HCT116 (cell line): ENCODE measurements at regions not wholly inside any gene's neighbourhood (a gene's known extent, or its start where the extent isn't known, plus 50 kb on each side); places are given as distances from the start of the nearest gene placed in this dataset.

Source experiments
- ATAC-seq: fragments of 200-7000 bp; cut with Tn5 transposase; 2 replicates; pipeline ENCODE4 v1.9.1; 2020; ENCODE audit warnings: mild to moderate bottlenecking, moderate library complexity
- BruUV-seq: library from RNA; stranded (reverse); fragments of 400-500 nt; replicated peaks from 2 replicates; lab custom pipeline; 2021; lab: Mats Ljungman, UMichigan
- CTCF ChIA-PET: fragments of 300-600 bp; sonication (Branson Sonifier 250); formaldehyde crosslinking; loops from one replicate; lab custom pipeline; 2021; ENCODE audit warnings: antibody characterized with exemption; lab: Charles Lee
- POLR2A ChIA-PET: fragments of 300-600, 350-600 bp; sonication (Branson Sonifier 250); formaldehyde crosslinking; loops from one replicate; lab custom pipeline; 2021; ENCODE audit warnings: antibody characterized with exemption; lab: Charles Lee
- RAD21 ChIA-PET, 2 experiments: fragments of 300-600 bp; sonication (Branson Sonifier 250); formaldehyde crosslinking; loops; one replicate each; lab custom pipeline; 2023; ENCODE audit warnings: low total read pairs in 2 of 2; ENCODE audit not compliant: uncharacterized antibody in 2 of 2, unreplicated experiment in 2 of 2, low non-redundant PET in 1 of 2; lab: Charles Lee
- DNase-seq: peaks from one replicate; pipeline ENCODE4 v3.0.0-alpha.2; 2010; ENCODE audit warnings: low read depth, low spot score
- H2AFZ ChIP-seq: fragments of 200-600 bp; shearing (Covaris generic), sonication (generic); 2 replicates; pipeline ENCODE4 v1.6.1; 2017; ENCODE audit warnings: low read depth, mixed run types, mixed read lengths, antibody characterized with exemption, low read length; ENCODE audit not compliant: poor library complexity, severe bottlenecking
- H3K27ac ChIP-seq: 2 replicates; pipeline ENCODE4 v1.5.1; 2012; ENCODE audit warnings: low read depth, low read length
- H3K27me3 ChIP-seq: fragments of 200-600 bp; sonication (generic); 2 replicates; pipeline ENCODE4 v1.6.1; 2016; ENCODE audit warnings: mixed run types, low read length, mixed read lengths; ENCODE audit not compliant: insufficient read depth
- H3K36me3 ChIP-seq, 2 experiments: fragments of 200-500 bp in 1 of 2; fragments of 200-600 bp in 1 of 2; sonication (Bioruptor generic) in 1 of 2; sonication (generic) in 1 of 2; 2 replicates each; pipeline versions ENCODE4 v1.5.1 to v1.6.1; 2014 to 2016; ENCODE audit warnings: low read length in 2 of 2, inconsistent platforms in 1 of 2, mixed read lengths in 1 of 2, mixed run types in 1 of 2; ENCODE audit not compliant: insufficient read depth in 2 of 2, control insufficient read depth in 1 of 2
- H3K4me1 ChIP-seq, 2 experiments: fragments of 200-600 bp in 1 of 2; sonication (generic) in 1 of 2; 2 replicates each; pipeline versions ENCODE4 v1.5.1 to v1.6.1; 2012 to 2017; ENCODE audit warnings: low read length in 2 of 2, inconsistent platforms in 1 of 2, mild to moderate bottlenecking in 1 of 2, mixed read lengths in 1 of 2, mixed run types in 1 of 2, moderate library complexity in 1 of 2; ENCODE audit not compliant: insufficient read depth in 2 of 2, control insufficient read depth in 1 of 2
- H3K4me2 ChIP-seq: fragments of 200-600 bp; sonication (generic); 2 replicates; pipeline ENCODE4 v1.6.1; 2017; ENCODE audit warnings: mixed run types, low read length, mixed read lengths
- H3K4me3 ChIP-seq, 2 experiments: fragments of 200-600 bp in 1 of 2; sonication (generic) in 1 of 2; replicated peaks in 1 of 2; 2 replicates each; pipeline ENCODE4 v1.5.1; 2011 to 2016; ENCODE audit warnings: low read length in 2 of 2, control low read depth in 1 of 2, low read depth in 1 of 2, mild to moderate bottlenecking in 1 of 2, mixed read lengths in 1 of 2, mixed run types in 1 of 2
- H3K79me2 ChIP-seq: fragments of 200-600 bp; sonication (generic); 2 replicates; pipeline ENCODE4 v1.6.1; 2017; ENCODE audit warnings: mild to moderate bottlenecking, mixed run types, low read length, moderate library complexity, mixed read lengths; ENCODE audit not compliant: insufficient read depth
- H3K9ac ChIP-seq: fragments of 200-600 bp; sonication (generic); 2 replicates; pipeline ENCODE4 v1.6.1; 2016; ENCODE audit warnings: low read length, mixed read lengths
- H3K9me2 ChIP-seq: fragments of 200-600 bp; sonication (generic), shearing (Covaris generic); 2 replicates; pipeline ENCODE4 v1.6.1; 2017; ENCODE audit warnings: mixed run types, mild to moderate bottlenecking, moderate library complexity; ENCODE audit not compliant: insufficient read depth
- H3K9me3 ChIP-seq, 2 experiments: fragments of 200-500 bp in 1 of 2; fragments of 200-600 bp in 1 of 2; sonication (Bioruptor generic) in 1 of 2; sonication (generic) in 1 of 2; 2 replicates each; pipeline ENCODE4 v1.6.1; 2014 to 2017; ENCODE audit warnings: low read length in 2 of 2, mixed read lengths in 2 of 2, inconsistent platforms in 1 of 2, low read depth in 1 of 2, mild to moderate bottlenecking in 1 of 2, mixed run types in 1 of 2, moderate library complexity in 1 of 2; ENCODE audit not compliant: control insufficient read depth in 1 of 2, insufficient read depth in 1 of 2
- H4K20me1 ChIP-seq: fragments of 200-600 bp; sonication (generic), shearing (Covaris generic); 2 replicates; pipeline ENCODE4 v1.6.1; 2017; ENCODE audit warnings: mixed run types, mild to moderate bottlenecking, moderate library complexity; ENCODE audit not compliant: insufficient read depth
- CBX3 ChIP-seq: IDR thresholded peaks from 2 replicates; pipeline ENCODE4 v1.6.1; 2012; ENCODE audit warnings: low read depth
- CEBPB ChIP-seq: IDR thresholded peaks from 2 replicates; pipeline ENCODE4 v1.6.1; 2012; ENCODE audit warnings: low read depth
- ELF1 ChIP-seq: IDR thresholded peaks from 2 replicates; pipeline ENCODE4 v1.6.1; 2012; ENCODE audit warnings: low read depth, borderline replicate concordance
- EZH2phosphoT487 ChIP-seq: fragments of 200-600 bp; IDR thresholded peaks from 2 replicates; pipeline ENCODE4 v1.6.1; 2018; ENCODE audit warnings: antibody characterized with exemption, borderline replicate concordance
- FOSL1 ChIP-seq: IDR thresholded peaks from 2 replicates; pipeline ENCODE4 v1.6.1; 2012; ENCODE audit warnings: low read depth
- POLR2A ChIP-seq: IDR thresholded peaks from 2 replicates; pipeline ENCODE4 v1.7.0; 2011; ENCODE audit warnings: borderline replicate concordance; ENCODE audit not compliant: insufficient read depth, insufficient read length; ENCODE audit errors: extremely low read depth
- RAD21 ChIP-seq: IDR thresholded peaks from 2 replicates; pipeline ENCODE4 v1.6.1; 2012; ENCODE audit warnings: low read depth, mild to moderate bottlenecking
- REST ChIP-seq: IDR thresholded peaks from 2 replicates; pipeline ENCODE4 v1.6.1; 2012; ENCODE audit warnings: low read depth
- YY1 ChIP-seq: IDR thresholded peaks from 2 replicates; pipeline ENCODE4 v1.6.1; 2011; ENCODE audit warnings: low read length, low read depth, moderate library complexity, mild to moderate bottlenecking; ENCODE audit not compliant: insufficient replicate concordance; ENCODE audit errors: extremely low read depth
- ZFX ChIP-seq: fragments of 450-650 bp; IDR thresholded peaks from 2 replicates; pipeline ENCODE4 v1.6.1; 2017
- ZNF274 ChIP-seq: fragments of 200-500 bp; sonication (Bioruptor generic); IDR thresholded peaks from 2 replicates; pipeline ENCODE4 v1.6.1; 2014; ENCODE audit warnings: mild to moderate bottlenecking, low read depth, low read length, inconsistent platforms
- intact Hi-C: fragments of 100-400 bp; cut with micrococcal nuclease; formaldehyde crosslinking; loops from 2 replicates; pipeline ENCODE4 v1.10.0; 2022
- TF ChIP-seq, protein P1 (sequence below), 3 experiments: fragments of 200-600 bp in 1 of 3; sonication (generic) in 1 of 3; IDR thresholded peaks in 2 of 3; conservative IDR thresholded peaks in 1 of 3; 2 replicates each; pipeline ENCODE4 v1.5.1; 2012 to 2017; ENCODE audit warnings: low read depth in 2 of 3, low read length in 2 of 3, antibody characterized with exemption in 1 of 3, borderline replicate concordance in 1 of 3, control low read depth in 1 of 3, mild to moderate bottlenecking in 1 of 3, mixed read lengths in 1 of 3, mixed run types in 1 of 3, moderate library complexity in 1 of 3; ENCODE audit not compliant: insufficient read depth in 1 of 3
- TF ChIP-seq, protein P2 (sequence below): IDR thresholded peaks from 2 replicates; pipeline ENCODE4 v1.6.1; 2012
- TF ChIP-seq, protein P3 (sequence below): IDR thresholded peaks from 2 replicates; pipeline ENCODE4 v1.6.1; 2012

DNA sequence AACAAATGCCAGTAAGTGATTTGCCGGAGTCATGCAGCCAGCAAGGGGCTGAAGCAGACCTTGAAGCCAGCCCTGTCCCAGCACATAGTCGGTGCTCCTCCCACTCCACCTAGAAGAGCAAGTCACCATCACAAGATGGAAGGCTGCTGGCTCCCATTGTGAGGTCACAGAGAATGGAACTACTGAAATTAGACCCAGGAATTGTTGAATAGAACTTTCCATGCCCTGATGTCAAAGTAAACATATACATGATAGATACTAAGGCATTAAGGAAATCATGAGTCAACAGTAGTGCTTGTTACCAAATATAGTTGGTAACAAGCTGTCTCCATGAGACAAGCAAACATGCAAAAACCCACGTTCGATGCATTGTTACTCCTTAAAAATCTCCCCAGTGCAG, 177.1 kb upstream of the MID1 start:
- Histone ChIP-seq H3K9me3 (no peaks in the 10 kb centered on the region), H3K9ac (no peak overlapping the region), H3K27me3 (no peaks in the 10 kb centered on the region), H3K27ac (no peak overlapping the region), H3K79me2 (no peaks in the 10 kb centered on the region), H2AFZ (no peak overlapping the region), H3K36me3 (no peaks in the 10 kb centered on the region), H3K9me2 (no peaks in the 10 kb centered on the region), H3K4me1 (no peaks in the 10 kb centered on the region), H3K4me2 (no peak overlapping the region), H3K4me3 (no peak overlapping the region), H4K20me1 (no peaks in the 10 kb centered on the region)
- RAD21 ChIA-PET, result no interaction called here
- POLR2A ChIA-PET, result no interaction called here
- no TSS peak for BruUV-seq
- CTCF ChIA-PET, result no interaction called here
- intact Hi-C loops, result no loop called here
- DNase-seq (no peak), ATAC-seq (no peak)
- TF ChIP-seq CBX3 (no peak), ELF1 (no peak), YY1 (no peak), ZFX (no peak), FOSL1 (no peak)
- TF ChIP-seq, protein P1, sequence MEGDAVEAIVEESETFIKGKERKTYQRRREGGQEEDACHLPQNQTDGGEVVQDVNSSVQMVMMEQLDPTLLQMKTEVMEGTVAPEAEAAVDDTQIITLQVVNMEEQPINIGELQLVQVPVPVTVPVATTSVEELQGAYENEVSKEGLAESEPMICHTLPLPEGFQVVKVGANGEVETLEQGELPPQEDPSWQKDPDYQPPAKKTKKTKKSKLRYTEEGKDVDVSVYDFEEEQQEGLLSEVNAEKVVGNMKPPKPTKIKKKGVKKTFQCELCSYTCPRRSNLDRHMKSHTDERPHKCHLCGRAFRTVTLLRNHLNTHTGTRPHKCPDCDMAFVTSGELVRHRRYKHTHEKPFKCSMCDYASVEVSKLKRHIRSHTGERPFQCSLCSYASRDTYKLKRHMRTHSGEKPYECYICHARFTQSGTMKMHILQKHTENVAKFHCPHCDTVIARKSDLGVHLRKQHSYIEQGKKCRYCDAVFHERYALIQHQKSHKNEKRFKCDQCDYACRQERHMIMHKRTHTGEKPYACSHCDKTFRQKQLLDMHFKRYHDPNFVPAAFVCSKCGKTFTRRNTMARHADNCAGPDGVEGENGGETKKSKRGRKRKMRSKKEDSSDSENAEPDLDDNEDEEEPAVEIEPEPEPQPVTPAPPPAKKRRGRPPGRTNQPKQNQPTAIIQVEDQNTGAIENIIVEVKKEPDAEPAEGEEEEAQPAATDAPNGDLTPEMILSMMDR (IDR thresholded peaks at IDR 0.05 in 2 of 3, conservative IDR thresholded peaks at IDR 0.05 in 1 of 3; ENCODE audit: borderline replicate concordance in 1 of 3, insufficient read depth in 1 of 3, low read depth in 2 of 3, low read length in 2 of 3), result no peak

- intact Hi-C loops, result no loop called here
- POLR2A ChIA-PET, result no interaction called here
- TF ChIP-seq POLR2A (no peak), EZH2phosphoT487 (no peak), RAD21 (no peak), REST (no peak), ZNF274 (no peak), CEBPB (no peak), CBX3 (no peak)
- TF ChIP-seq, protein P2, sequence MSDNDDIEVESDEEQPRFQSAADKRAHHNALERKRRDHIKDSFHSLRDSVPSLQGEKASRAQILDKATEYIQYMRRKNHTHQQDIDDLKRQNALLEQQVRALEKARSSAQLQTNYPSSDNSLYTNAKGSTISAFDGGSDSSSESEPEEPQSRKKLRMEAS, result no peak
- TF ChIP-seq, protein P3, sequence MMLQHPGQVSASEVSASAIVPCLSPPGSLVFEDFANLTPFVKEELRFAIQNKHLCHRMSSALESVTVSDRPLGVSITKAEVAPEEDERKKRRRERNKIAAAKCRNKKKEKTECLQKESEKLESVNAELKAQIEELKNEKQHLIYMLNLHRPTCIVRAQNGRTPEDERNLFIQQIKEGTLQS, result no peak
Measured at GRCh38 chrX:10798041-10798440, 177.7 kb upstream of the MID1 start.

More at GRCh38 chrX:10798041-10798440, 177.7 kb upstream of the MID1 start:
- ATAC-seq, result no peak
- BruUV-seq, result no TSS peak
- H3K27me3 ChIP-seq, result no peaks in the 10 kb centered on the region
- no peak overlapping the region for H3K4me3 ChIP-seq
- H3K9me2 ChIP-seq, result no peaks in the 10 kb centered on the region
- H3K36me3 ChIP-seq, result no peaks in the 10 kb centered on the region
- no peak overlapping the region for H3K4me2 ChIP-seq
- ChIA-PET RAD21 (no interaction called here), CTCF (no interaction called here)
- no peak for DNase-seq
- H3K9ac ChIP-seq, result no peak overlapping the region
- H3K79me2 ChIP-seq, result no peaks in the 10 kb centered on the region
- no peaks in the 10 kb centered on the region for H4K20me1 ChIP-seq
- H2AFZ ChIP-seq, result no peak overlapping the region
- H3K27ac ChIP-seq, result no peak overlapping the region
- no peaks in the 10 kb centered on the region for H3K4me1 ChIP-seq
- H3K9me3 ChIP-seq, result no peaks in the 10 kb centered on the region
